DND-41 (cell line): ENCODE measurements at regions not wholly inside any gene's neighbourhood (a gene's known extent, or its start where the extent isn't known, plus 50 kb on each side); places are given as distances from the start of the nearest gene placed in this dataset.

Experiments used
- EZH2 ChIP-seq: IDR thresholded peaks from 3 replicates; pipeline ENCODE4 v1.6.1; 2012; ENCODE audit warnings: borderline replicate concordance, low read depth, mild to moderate bottlenecking, moderate library complexity, low read length, inconsistent platforms; ENCODE audit not compliant: severe bottlenecking
- TF ChIP-seq, protein P1 (sequence below): IDR thresholded peaks from 2 replicates; pipeline ENCODE4 v1.5.1; 2012; ENCODE audit warnings: borderline replicate concordance, low read length, moderate library complexity, mild to moderate bottlenecking; ENCODE audit not compliant: poor library complexity, severe bottlenecking; ENCODE audit errors: extremely low read depth

DNA sequence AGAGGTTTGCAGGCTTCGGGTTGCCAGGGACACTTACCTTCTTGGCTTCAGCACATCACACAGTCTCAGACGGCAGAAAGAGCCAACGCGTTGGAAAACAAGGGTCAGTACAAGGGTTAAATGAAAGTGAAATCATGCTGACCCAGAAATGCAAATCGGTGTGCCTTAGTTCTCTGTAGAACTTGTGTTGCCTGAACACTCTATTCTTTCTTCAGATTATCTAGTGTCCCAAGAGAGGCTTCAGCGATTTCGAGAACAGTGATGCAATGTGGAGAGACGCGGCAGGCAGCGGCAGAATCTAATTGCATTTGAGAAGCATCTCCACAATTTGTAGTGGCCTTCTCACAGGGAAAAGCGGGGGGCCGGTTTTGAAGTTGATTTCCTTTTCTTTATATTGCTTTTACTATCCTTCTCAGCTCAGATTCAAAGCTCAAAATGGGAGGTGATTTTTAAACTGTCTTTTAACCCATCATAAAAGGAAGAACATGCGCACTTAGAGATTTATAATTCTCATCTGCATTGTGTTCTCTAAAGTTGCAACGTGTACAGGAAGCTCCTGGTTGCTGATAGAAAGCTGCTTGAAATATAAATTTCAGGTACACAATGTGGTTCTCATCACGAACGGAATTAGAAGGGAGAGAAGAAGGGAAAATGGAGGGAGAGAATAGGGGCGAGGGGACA, 67.8 kb upstream of the EGLN3 start:
- TF ChIP-seq, protein P1, sequence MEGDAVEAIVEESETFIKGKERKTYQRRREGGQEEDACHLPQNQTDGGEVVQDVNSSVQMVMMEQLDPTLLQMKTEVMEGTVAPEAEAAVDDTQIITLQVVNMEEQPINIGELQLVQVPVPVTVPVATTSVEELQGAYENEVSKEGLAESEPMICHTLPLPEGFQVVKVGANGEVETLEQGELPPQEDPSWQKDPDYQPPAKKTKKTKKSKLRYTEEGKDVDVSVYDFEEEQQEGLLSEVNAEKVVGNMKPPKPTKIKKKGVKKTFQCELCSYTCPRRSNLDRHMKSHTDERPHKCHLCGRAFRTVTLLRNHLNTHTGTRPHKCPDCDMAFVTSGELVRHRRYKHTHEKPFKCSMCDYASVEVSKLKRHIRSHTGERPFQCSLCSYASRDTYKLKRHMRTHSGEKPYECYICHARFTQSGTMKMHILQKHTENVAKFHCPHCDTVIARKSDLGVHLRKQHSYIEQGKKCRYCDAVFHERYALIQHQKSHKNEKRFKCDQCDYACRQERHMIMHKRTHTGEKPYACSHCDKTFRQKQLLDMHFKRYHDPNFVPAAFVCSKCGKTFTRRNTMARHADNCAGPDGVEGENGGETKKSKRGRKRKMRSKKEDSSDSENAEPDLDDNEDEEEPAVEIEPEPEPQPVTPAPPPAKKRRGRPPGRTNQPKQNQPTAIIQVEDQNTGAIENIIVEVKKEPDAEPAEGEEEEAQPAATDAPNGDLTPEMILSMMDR = no peak
- TF ChIP-seq EZH2 = no peak
